ENCODE measurements at regions not wholly inside any gene's neighbourhood (a gene's known extent, or its start where the extent isn't known, plus 50 kb on each side); places are given as distances from the start of the nearest gene placed in this dataset.
"Not testable (repeated sequence)": the region's sequence is repeated elsewhere in the genome, so short reads cannot be mapped to it uniquely, and the experiment has no call there.

DNA sequence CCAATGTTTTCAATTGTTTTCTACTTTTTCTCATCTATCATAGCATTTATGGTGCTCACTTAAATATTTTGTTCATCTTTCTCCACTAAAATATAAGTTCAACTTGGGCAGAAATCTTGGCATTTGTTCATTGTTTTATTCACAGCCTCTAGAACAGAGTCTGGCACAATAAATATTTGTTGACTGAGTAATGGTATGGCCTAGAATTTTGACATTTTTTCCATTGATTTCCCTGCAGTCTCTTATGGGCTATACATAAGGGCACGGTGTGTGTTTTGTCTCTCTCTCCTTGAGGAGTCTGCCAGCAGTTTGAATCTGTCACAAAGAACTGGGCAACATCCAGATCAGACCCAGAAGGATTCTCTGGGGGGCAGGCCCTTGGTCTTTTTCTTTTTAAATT is 379.7 kb downstream of the TMEM38B start:
- no peak for DNase-seq (ENCODE audit: low read depth, low spot score)
- H3K4me3 ChIP-seq (ENCODE audit: low read length) = no peak overlapping the region

DNA sequence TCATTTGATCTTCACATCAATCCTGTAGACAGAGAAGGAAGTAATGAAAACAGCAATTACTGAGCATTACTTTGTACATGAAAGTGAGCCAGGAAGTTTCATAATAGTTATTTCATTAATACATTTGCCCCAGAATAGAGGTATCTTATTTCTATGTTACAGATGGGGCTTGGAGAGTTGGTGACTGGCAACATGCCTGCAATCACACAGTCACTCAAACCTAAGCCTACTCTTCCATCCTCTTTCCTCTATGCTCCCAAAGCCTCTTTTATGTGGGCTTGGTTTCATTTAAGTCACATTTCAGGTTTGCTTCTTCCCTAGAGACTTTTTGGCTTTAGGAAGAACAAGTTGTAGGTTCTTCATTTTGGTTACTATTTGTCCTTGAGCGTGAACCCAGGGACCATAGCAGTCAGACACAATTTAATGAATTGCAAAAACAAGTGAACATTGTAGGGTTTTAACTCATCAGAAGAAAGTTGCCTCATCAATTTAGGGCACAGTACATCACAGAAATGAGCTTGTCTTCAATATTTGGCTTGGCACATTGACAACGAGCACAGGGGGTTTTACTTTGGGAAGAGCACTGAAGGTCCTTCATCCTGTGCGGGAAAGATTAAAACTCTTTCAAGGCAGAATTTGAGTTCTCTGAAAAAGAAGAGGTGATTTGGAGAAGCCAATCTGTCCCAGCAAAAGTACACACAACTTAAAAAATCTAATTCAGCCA is 381.1 kb downstream of the TMEM38B start:
- no peak for DNase-seq (ENCODE audit: low read depth, low spot score)

DNA sequence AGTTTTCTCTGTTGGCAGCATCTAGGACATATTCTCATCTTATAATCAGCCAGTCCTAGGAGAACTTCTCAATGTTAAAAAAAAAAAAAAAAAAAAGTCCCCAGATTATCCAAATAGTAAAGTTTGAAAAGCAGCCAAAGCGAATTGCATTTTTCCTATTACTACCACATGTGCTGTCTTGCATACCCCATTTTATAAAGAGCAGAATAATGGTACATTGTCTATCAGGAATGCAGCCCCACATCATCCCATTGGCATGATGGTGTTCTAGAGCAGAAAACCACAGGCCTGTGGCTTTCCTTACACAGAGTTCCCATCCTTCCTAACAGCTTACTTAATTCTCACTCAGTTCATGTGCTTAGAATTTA is 381.6 kb downstream of the TMEM38B start:
- no peak overlapping the region for H3K4me3 ChIP-seq (ENCODE audit: low read length)
- no peak for DNase-seq (ENCODE audit: low read depth, low spot score)

More for the DNA sequence above, 381.1 kb downstream of the TMEM38B start:
- H3K4me3 ChIP-seq (ENCODE audit: low read length) = no peak overlapping the region

DNA sequence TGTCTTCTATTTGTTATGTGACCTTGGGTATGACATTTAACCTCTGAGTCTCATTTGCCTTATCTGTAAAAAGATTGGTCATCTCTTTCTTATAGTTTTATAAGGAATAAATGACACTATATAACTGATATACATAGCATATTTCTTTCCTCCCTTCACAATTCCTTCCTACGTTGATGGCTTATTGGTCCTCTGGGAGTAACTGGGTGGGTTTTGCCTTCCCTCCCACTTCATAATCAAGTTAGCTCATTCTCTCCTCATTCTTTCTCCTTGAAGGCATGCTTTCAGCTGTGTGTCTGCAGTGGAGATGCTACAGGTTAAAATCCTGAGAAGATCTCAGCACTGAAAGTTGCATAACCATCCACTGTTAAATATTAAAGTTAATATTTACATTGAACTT is 382.4 kb downstream of the TMEM38B start:
- DNase-seq (ENCODE audit: low read depth, low spot score) = no peak
- H3K4me3 ChIP-seq (ENCODE audit: low read length) = no peak overlapping the region

- peak; percentile 84 for DNase-seq (ENCODE audit: low read depth, low spot score)
- H3K4me3 ChIP-seq (ENCODE audit: low read length) = no peak overlapping the region
Observed at GRCh38 chr9:106077731-106078130, 383.4 kb downstream of the TMEM38B start.

- DNase-seq (ENCODE audit: low read depth, low spot score) = no peak
- H3K4me3 ChIP-seq (ENCODE audit: low read length) = no peak overlapping the region
Observed at GRCh38 chr9:106082621-106083020, 388.3 kb downstream of the TMEM38B start.

DNA sequence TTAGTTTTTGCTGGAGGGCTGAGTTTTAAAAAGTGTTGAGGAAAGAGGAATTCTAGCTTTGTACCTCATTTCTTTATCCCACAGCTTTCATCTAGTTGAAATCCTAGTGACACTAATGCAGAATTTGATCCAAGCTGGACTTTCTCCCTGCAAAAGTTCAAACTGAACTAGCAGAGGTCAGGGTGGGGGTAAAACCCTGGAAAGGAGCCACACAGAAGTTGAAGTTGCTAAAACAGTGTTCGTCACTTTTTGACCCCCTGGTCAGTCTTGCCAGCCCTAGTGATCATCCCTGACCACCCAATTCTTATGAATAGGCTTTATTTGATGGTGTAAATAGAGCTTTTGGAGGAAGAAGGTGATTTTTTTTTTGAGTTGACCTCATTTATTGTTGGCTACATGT is 390.4 kb downstream of the TMEM38B start:
- no peak overlapping the region for H3K4me3 ChIP-seq (ENCODE audit: low read length)
- DNase-seq (ENCODE audit: low read depth, low spot score) = no peak

DNA sequence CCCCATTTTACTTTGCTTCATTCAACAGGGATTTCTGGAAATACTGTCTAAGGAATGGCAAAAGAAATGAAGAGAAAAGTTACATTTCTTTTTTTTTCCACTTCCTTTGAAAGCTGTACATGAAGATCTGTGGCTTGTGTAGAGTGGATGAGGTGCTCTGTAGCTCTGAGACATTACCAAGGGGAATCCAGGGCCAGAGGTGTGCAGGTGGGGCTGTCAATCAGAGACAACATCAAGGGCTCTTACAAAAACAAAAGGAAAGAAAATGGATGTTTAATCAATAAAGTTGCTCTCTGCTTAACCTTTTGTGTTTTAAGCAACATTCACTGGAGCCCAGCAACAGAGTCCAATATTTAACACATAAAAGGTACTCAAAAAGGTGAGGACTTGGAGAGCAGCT is 391.1 kb downstream of the TMEM38B start:
- DNase-seq (ENCODE audit: low read depth, low spot score) = peak; percentile 58

DNA sequence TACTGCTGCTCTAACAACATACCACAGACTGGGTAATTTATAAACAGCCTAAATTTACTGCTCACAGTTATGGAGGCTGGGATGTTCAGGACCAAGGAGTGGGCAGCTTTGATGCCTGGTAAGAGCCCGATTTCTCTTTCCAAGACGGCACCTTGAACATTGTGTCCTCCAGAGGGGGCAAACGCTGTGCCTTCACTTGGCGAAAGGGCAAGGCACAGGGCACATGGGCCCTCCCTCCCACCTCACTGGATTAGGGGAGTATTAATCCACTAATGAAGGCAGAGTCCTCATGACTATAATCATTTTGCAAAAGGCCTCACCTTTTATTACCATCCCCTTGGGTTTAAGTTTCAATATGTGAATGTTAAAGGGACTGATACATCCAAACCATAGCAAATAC is 397.7 kb downstream of the TMEM38B start:
- DNase-seq (ENCODE audit: low read depth, low spot score) = no peak
- H3K4me3 ChIP-seq (ENCODE audit: low read length) = no peak overlapping the region

More for the DNA sequence above, 391.1 kb downstream of the TMEM38B start:
- no peak overlapping the region for H3K4me3 ChIP-seq (ENCODE audit: low read length)

GRCh38 chr9:106102821-106103220 is 408.5 kb downstream of the TMEM38B start:
- no peak overlapping the region for H3K4me3 ChIP-seq (ENCODE audit: low read length)
- DNase-seq (ENCODE audit: low read depth, low spot score) = no peak

DNA sequence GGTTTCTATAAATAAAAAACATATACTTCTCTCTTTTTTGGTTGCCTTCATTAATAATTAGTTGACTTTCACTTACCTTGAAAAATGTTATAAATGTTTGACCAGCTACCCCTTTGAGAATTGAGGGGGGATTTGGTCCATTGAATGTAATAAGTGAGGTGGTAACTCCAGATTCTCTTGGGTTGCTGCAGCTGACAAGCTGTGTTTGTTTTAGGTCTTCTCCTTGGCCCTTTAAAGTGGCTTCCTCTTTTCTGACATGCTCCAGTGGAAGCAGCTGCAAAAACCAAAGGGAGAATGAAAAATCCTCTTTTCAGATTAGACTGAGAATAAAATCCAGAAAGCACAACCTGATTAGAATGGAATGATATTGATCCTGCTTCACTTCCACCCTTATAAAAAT is 410.5 kb downstream of the TMEM38B start:
- no peak overlapping the region for H3K4me3 ChIP-seq (ENCODE audit: low read length)
- no peak for DNase-seq (ENCODE audit: low read depth, low spot score)

DNA sequence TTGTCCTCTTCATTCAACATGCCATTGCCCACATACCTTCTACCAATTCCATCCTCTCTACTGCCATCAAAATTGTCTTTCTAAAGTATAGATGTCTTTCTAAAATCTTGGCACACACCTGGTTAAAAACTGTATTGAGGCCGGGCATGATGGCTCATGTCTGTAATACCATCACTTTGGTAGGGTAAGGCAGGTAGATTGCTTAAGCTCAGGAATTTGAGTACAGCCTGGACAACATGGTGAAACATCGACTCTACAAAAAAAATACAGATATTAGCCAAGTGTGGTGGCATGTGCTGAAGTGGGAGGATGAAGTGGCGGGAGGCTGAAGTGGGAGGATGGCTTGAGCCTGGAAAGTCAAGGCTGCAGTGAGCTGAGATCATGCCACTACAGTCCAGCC is 412.1 kb downstream of the TMEM38B start:
- H3K4me3 ChIP-seq (ENCODE audit: low read length) = no peak overlapping the region
- no peak for DNase-seq (ENCODE audit: low read depth, low spot score)

GRCh38 chr9:106107716-106108115 is 413.4 kb downstream of the TMEM38B start:
- H3K4me3 ChIP-seq (ENCODE audit: low read length) = no peak overlapping the region
- DNase-seq (ENCODE audit: low read depth, low spot score) = no peak

- DNase-seq (ENCODE audit: low read depth, low spot score); H3K4me3 ChIP-seq (ENCODE audit: low read length): not testable (repeated sequence)
Observed at GRCh38 chr9:106109706-106110105, 415.4 kb downstream of the TMEM38B start.

GRCh38 chr9:106110483-106110882 is 416.1 kb downstream of the TMEM38B start:
- DNase-seq (ENCODE audit: low read depth, low spot score) = no peak
- no peak overlapping the region for H3K4me3 ChIP-seq (ENCODE audit: low read length)

DNA sequence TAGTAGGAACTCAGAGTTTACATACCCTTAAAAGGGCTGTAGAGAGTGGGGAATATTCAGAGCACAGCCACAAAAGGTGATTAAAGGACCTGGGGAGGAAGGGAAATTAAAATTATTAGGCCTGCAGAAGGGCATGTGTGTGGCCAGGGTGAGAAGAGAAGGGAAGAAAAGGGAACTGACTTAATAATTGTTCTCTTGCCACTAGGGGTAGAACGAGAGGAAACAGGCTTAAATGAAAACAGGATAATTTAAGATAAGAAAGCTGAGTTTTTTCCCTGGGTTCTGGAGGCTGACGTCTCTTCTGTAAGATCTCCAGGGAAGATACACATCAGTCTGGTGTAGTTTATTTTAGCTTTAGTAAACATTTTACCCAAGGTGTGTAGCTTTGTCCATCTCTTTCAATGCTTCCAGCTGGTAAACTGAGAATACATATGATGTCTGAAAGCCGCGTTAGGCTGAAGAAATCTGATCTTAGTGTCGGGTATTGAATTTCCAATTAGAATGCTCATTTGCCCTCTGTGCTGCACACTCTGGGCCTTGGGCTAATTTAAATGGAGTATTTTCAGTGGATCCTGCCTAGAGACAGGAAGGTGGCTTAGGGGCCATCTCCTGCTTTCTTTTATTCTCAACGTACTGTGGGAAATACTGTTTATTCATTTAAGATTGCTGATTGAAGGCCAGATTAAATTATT is 416.8 kb downstream of the TMEM38B start:
- H3K4me3 ChIP-seq (ENCODE audit: low read length) = no peak overlapping the region
- no peak for DNase-seq (ENCODE audit: low read depth, low spot score)

DNA sequence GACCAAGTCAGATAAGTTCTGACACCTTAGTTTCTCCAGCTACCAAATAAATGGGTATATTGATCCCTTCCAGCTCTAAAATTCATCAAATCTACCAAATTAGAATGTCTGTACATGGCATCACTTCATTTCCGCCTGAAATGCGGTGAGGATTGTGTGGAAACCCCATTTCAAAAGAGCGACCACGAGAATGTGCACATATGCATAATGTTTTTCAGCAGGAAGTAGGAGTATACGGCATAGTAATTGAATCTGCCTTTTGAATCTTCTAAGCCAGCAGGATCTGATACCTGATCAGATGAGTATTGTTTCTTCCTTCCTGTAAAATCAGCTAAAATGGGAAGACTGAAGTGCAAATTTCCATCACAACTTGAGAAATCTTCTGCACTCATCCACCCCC is 418.6 kb downstream of the TMEM38B start:
- H3K4me3 ChIP-seq (ENCODE audit: low read length) = no peak overlapping the region
- DNase-seq (ENCODE audit: low read depth, low spot score) = peak; percentile 77

DNA sequence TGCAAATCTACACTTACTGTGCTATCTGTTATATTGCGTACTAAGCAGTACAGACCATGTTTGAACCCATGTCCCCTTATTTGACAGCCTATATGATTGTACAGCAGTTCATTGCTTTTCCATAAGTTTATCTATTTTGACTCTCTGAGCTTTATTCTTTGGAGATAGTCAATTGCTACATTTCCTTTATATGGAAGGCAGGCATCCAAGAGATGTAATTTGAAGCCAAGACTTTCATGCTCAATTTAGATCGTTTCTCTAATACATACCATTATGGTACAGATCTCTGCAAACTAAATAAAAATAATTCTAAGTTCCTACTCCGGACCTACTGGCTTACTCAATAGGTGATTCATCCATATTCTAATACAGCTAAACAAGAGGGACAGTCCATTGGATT is 424.8 kb downstream of the TMEM38B start:
- DNase-seq (ENCODE audit: low read depth, low spot score) = no peak
- no peak overlapping the region for H3K4me3 ChIP-seq (ENCODE audit: low read length)

GRCh38 chr9:106120071-106120470 is 425.7 kb downstream of the TMEM38B start:
- DNase-seq (ENCODE audit: low read depth, low spot score) = no peak
- H3K4me3 ChIP-seq (ENCODE audit: low read length) = no peak overlapping the region

DNA sequence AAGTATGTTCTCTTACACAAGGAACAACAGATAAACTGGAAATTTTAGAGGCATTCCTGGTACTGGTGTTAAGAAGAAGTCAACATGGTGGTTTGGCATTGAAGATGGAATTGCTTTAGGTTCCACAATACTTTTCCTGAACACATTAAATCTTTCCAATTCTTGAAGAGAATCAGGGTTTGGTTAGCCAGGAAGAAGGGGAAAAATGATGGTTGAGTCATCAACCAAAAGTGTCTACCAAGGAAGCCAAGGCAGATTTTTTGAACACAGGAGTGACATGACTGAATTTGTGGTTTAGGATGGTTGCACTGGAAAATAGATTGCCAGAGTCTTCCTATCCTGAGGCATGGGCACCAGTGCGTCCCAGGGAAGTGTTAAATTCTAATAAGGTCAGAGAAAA is 433.4 kb downstream of the TMEM38B start:
- no peak overlapping the region for H3K4me3 ChIP-seq (ENCODE audit: low read length)
- no peak for DNase-seq (ENCODE audit: low read depth, low spot score)

- no peak for DNase-seq (ENCODE audit: low read depth, low spot score)
- no peak overlapping the region for H3K4me3 ChIP-seq (ENCODE audit: low read length)
Observed at GRCh38 chr9:106130374-106130773, 436.0 kb downstream of the TMEM38B start.
